ENCODE measurements at regions not wholly inside any gene's neighbourhood (a gene's known extent, or its start where the extent isn't known, plus 50 kb on each side); places are given as distances from the start of the nearest gene placed in this dataset.

DNA sequence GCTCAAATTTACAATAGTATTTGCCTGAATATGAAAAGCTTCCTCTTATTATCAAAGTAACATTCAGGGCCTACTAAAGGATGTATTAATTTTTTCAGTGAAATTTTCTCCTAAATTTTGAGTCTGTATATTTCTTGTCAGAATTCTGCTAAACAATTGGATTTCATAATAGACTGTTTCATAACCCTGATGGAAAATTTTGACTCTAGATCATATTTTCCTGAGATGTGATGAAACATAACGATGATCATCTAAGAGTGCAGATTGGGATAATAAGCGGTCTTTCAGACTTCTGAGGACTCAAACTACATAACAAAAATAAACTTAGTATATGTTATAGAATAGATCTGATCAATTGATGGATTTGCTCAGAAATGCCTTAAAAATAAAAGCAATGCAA lies 574.5 kb upstream of the TBL1XR1 start:
- Histone ChIP-seq H3K4me1 (peaks cover 4% of the 10 kb centered on the region), H3K27me3 (no peaks in the 10 kb centered on the region), H3K9me3 (peaks cover 8% of the 10 kb centered on the region; the same call in 1 of the 2 replicates), H3K4me3 (ENCODE audit: low read depth, low read length) (no peak overlapping the region), H3K36me3 (no peaks in the 10 kb centered on the region)
- no peak for DNase-seq
- no peak for TF ChIP-seq CTCF (IDR thresholded peaks at IDR 0.05; ENCODE audit: low read depth, low read length)

DNA sequence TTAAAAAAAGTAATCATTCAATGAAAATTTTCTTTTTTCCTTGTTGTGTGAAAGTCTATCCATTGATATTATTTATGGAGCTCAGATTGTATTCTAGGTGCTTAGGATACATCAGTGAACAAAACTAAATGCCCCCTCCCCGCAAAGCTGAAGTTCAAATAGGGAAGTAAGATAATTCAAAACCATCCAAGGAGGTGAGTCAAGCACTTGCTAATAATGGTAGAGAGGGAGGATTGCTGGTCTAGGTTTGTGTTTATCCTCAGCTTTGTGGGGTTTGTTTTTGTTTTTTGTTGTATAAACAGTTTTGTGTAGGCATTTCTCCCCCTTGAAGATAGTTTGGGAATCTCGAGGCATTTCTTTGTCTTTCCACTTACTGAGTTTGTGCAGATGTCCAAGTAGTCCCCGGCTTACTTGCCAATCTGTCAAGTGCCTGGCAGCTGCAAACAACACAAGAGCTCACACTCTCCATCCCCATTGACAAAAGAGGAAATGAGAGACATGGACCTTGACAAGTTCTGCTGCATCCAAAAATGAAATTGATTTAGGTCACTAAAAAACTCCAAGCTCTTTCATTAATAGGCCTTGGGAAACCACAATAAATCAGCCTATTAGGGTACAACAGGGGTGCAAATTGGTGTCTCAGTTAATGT lies 575.8 kb upstream of the TBL1XR1 start:
- DNase-seq: no peak
- Histone ChIP-seq H3K4me3 (ENCODE audit: low read depth, low read length) (no peak overlapping the region), H3K4me1 (peaks cover 7% of the 10 kb centered on the region)

DNA sequence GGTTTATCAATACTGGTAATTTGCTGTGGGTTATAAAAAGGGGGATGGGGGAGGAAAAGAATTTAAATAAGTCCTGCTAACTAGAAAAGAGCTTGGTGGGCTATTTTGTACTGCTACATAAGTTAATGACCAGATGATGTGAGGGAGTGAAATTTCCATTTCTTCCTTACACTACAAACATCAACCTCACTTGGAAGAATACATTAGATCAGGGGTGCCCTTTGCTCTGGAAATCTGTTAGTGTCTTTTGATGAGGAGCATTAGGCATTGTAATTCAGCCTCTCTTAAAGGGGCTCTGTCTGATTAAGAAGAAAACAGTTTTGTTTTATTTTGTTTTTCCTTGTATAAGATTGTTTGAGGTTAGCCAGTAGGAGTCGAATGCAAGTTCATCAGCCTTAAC lies 576.4 kb upstream of the TBL1XR1 start:
- Histone ChIP-seq H3K4me3 (ENCODE audit: low read depth, low read length) (no peak overlapping the region), H3K9me3 (no peaks in the 10 kb centered on the region), H3K27me3 (no peaks in the 10 kb centered on the region), H3K4me1 (peaks cover 7% of the 10 kb centered on the region), H3K36me3 (no peaks in the 10 kb centered on the region)
- no peak for TF ChIP-seq CTCF (IDR thresholded peaks at IDR 0.05; ENCODE audit: low read depth, low read length)
- no peak for DNase-seq

More for the DNA sequence above, 575.8 kb upstream of the TBL1XR1 start:
- Histone ChIP-seq H3K36me3 (no peaks in the 10 kb centered on the region), H3K9me3 (peaks cover 4% of the 10 kb centered on the region; the same call in 1 of the 2 replicates), H3K27me3 (no peaks in the 10 kb centered on the region)
- TF ChIP-seq CTCF (IDR thresholded peaks at IDR 0.05; ENCODE audit: low read depth, low read length): no peak

GRCh38 chr3:177776661-177777101 lies 579.4 kb upstream of the TBL1XR1 start:
- H3K9me3 ChIP-seq: no peaks in the 10 kb centered on the region

DNA sequence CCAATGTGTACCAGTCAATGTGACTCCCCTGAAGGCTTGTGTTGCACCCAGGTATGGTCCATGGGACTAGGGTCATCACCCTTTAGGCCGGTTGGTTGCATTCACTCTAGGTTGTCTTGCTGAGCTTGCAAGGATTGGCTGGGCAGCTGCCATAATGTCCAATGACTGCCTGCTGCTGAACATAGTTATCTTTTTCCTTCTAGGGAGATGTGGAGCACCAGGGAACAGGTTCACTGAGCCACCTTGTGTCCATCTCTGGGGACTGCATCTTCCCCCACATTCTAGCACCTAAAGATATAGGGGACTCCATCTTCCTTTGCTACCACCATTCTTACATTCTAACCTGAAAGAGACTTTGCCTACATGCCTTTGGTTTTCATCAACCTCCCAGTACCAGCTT lies 580.4 kb upstream of the TBL1XR1 start:
- Histone ChIP-seq H3K9me3 (no peaks in the 10 kb centered on the region), H3K4me1 (peaks cover 7% of the 10 kb centered on the region), H3K27me3 (no peaks in the 10 kb centered on the region), H3K36me3 (no peaks in the 10 kb centered on the region), H3K4me3 (ENCODE audit: low read depth, low read length) (no peak overlapping the region)
- peak; percentile 94 for TF ChIP-seq CTCF (IDR thresholded peaks at IDR 0.05; ENCODE audit: low read depth, low read length)
- DNase-seq: peak; percentile 76

More at GRCh38 chr3:177776661-177777101, 579.4 kb upstream of the TBL1XR1 start:
- H3K4me3 ChIP-seq (ENCODE audit: low read depth, low read length): no peak overlapping the region
- TF ChIP-seq CTCF (IDR thresholded peaks at IDR 0.05; ENCODE audit: low read depth, low read length): no peak
- no peak for DNase-seq
- H3K36me3 ChIP-seq: no peaks in the 10 kb centered on the region
- peaks cover 7% of the 10 kb centered on the region for H3K4me1 ChIP-seq
- no peaks in the 10 kb centered on the region for H3K27me3 ChIP-seq

DNA sequence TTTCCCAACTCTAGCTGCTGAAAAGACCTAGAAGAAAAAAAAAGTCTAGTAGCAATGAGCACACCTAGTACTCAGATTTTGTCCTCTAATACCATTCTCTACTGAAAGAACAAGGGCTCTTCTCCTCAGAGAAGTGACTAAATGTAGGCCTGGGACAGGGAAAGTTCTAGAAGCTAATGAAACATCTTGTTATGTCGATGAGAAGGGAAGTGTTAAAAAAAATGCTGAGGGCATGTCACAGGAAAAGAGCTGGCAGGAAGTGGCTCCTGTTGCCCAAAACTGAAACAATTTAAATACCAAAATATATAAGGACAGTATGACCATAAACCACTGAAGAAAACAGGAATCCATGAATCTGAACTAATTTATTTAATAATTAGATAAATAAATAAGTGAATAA lies 581.4 kb upstream of the TBL1XR1 start:
- Histone ChIP-seq H3K4me1 (peaks cover 7% of the 10 kb centered on the region), H3K9me3 (no peaks in the 10 kb centered on the region), H3K36me3 (no peaks in the 10 kb centered on the region), H3K27me3 (no peaks in the 10 kb centered on the region), H3K4me3 (ENCODE audit: low read depth, low read length) (no peak overlapping the region)
- TF ChIP-seq CTCF (IDR thresholded peaks at IDR 0.05; ENCODE audit: low read depth, low read length): no peak
- DNase-seq: no peak

Measured in BE2C (cell line).